HEK293 (cell line): ENCODE measurements at regions not wholly inside any gene's neighbourhood (a gene's known extent, or its start where the extent isn't known, plus 50 kb on each side); places are given as distances from the start of the nearest gene placed in this dataset.

ENCODE experiments used
- CTCF ChIP-seq: fragments of 450-650 bp; formaldehyde crosslinking; IDR thresholded peaks from 2 replicates; pipeline ENCODE4 v1.5.1; 2016; ENCODE audit warnings: missing biosample characterization, missing genetic modification characterization
- OVOL3 ChIP-seq: fragments of 450-650 bp; formaldehyde crosslinking; IDR thresholded peaks from 2 replicates; pipeline ENCODE4 v1.5.1; 2016; ENCODE audit warnings: missing biosample characterization, missing genetic modification characterization
- PRDM4 ChIP-seq: fragments of 450-650 bp; formaldehyde crosslinking; IDR thresholded peaks from 2 replicates; pipeline ENCODE4 v1.5.1; 2017; ENCODE audit warnings: missing biosample characterization, missing genetic modification characterization
- REPIN1 ChIP-seq: fragments of 450-650 bp; formaldehyde crosslinking; IDR thresholded peaks from 2 replicates; pipeline ENCODE4 v1.5.1; 2017; ENCODE audit warnings: missing biosample characterization, missing genetic modification characterization, low read depth
- ZBTB21 ChIP-seq: fragments of 450-650 bp; formaldehyde crosslinking; IDR thresholded peaks from 2 replicates; pipeline ENCODE4 v1.5.1; 2017; ENCODE audit warnings: missing biosample characterization, missing genetic modification characterization
- ZFP37 ChIP-seq: fragments of 450-650 bp; formaldehyde crosslinking; IDR thresholded peaks from 2 replicates; pipeline ENCODE4 v1.5.1; 2016; ENCODE audit warnings: missing biosample characterization, missing genetic modification characterization
- ZNF175 ChIP-seq: fragments of 450-650 bp; formaldehyde crosslinking; IDR thresholded peaks from 2 replicates; pipeline ENCODE4 v1.5.1; 2016; ENCODE audit warnings: missing biosample characterization, missing genetic modification characterization
- ZNF274 ChIP-seq, 2 experiments: fragments of 200-500 bp in 1 of 2; fragments of 450-650 bp in 1 of 2; sonication (Bioruptor generic) in 1 of 2; formaldehyde crosslinking in 1 of 2; IDR thresholded peaks; 2 replicates each; pipeline versions ENCODE4 v1.5.1 to v1.6.1; 2014 to 2016; ENCODE audit warnings: borderline replicate concordance in 1 of 2, inconsistent platforms in 1 of 2, low read length in 1 of 2, missing biosample characterization in 1 of 2, missing genetic modification characterization in 1 of 2
- ZNF311 ChIP-seq: fragments of 450-650 bp; formaldehyde crosslinking; IDR thresholded peaks from 2 replicates; pipeline ENCODE4 v1.5.1; 2017; ENCODE audit warnings: missing biosample characterization, missing genetic modification characterization, borderline replicate concordance
- ZNF664 ChIP-seq: fragments of 450-650 bp; formaldehyde crosslinking; IDR thresholded peaks from 2 replicates; pipeline ENCODE4 v1.5.1; 2016; ENCODE audit warnings: missing biosample characterization, missing genetic modification characterization
- ZNF76 ChIP-seq: fragments of 450-650 bp; formaldehyde crosslinking; IDR thresholded peaks from 2 replicates; pipeline ENCODE4; 2016; ENCODE audit warnings: low read depth, missing biosample characterization, missing genetic modification characterization, borderline replicate concordance
- ZNF768 ChIP-seq: fragments of 450-650 bp; formaldehyde crosslinking; IDR thresholded peaks from 2 replicates; pipeline ENCODE4 v1.5.1; 2018; ENCODE audit warnings: missing biosample characterization, mild to moderate bottlenecking, missing genetic modification characterization
- ZNF792 ChIP-seq: fragments of 450-650 bp; formaldehyde crosslinking; IDR thresholded peaks from 2 replicates; pipeline ENCODE4 v1.5.1; 2016; ENCODE audit warnings: missing biosample characterization, missing genetic modification characterization
- ZSCAN30 ChIP-seq: fragments of 450-650 bp; IDR thresholded peaks from 2 replicates; pipeline ENCODE4 v1.5.1; 2018; ENCODE audit warnings: missing biosample characterization, mild to moderate bottlenecking, missing genetic modification characterization, moderate library complexity

- no peak for TF ChIP-seq ZNF792 (tag by site-specific recombination)
- TF ChIP-seq CTCF (tag by site-specific recombination): no peak
- no peak for TF ChIP-seq ZNF274 (IDR thresholded peaks at IDR 0.05; ENCODE audit: low read length)
- no peak for TF ChIP-seq ZNF274 (tag by site-specific recombination; IDR thresholded peaks at IDR 0.05; ENCODE audit: borderline replicate concordance)
- no peak for TF ChIP-seq ZBTB21 (tag by site-specific recombination)
- TF ChIP-seq PRDM4 (tag by site-specific recombination): no peak
- TF ChIP-seq ZNF664 (tag by site-specific recombination): no peak
- TF ChIP-seq ZSCAN30 (tag by site-specific recombination): no peak
- TF ChIP-seq OVOL3 (tag by site-specific recombination): no peak
- no peak for TF ChIP-seq ZNF311 (tag by site-specific recombination)
- no peak for TF ChIP-seq ZNF175 (tag by site-specific recombination)
- TF ChIP-seq ZNF768: no peak
- TF ChIP-seq REPIN1 (tag by site-specific recombination): no peak
- no peak for TF ChIP-seq ZFP37 (tag by site-specific recombination)
- TF ChIP-seq ZNF76 (tag by site-specific recombination): no peak
These were observed 367.3 kb upstream of the IMPG1 start for GRCh38 chr6:76439811-76440210.
